ENCODE measurements at regions not wholly inside any gene's neighbourhood (a gene's known extent, or its start where the extent isn't known, plus 50 kb on each side); places are given as distances from the start of the nearest gene placed in this dataset.

- DNase-seq: no peak
- Histone ChIP-seq H3K4me3 (no peak overlapping the region), H3K4me1 (no peaks in the 10 kb centered on the region), H3K36me3 (no peaks in the 10 kb centered on the region), H3K9me3 (no peaks in the 10 kb centered on the region), H3K27me3 (no peaks in the 10 kb centered on the region), H3K27ac (no peak overlapping the region)
- TF ChIP-seq POLR2A (IDR thresholded peaks at IDR 0.05) (no peak), POLR2AphosphoS5 (IDR thresholded peaks at IDR 0.05) (no peak), CTCF (IDR thresholded peaks at IDR 0.05) (no peak), EP300 (IDR thresholded peaks at IDR 0.05) (no peak)
- 82% methylated on average over 7 of the region's 7 CpGs for WGBS, 2 donors
- intact Hi-C loops (cut with DNase I): no loop called here
Measured at GRCh38 chr16:64580558-64580957, 541.3 kb downstream of the CDH11 start.

DNA sequence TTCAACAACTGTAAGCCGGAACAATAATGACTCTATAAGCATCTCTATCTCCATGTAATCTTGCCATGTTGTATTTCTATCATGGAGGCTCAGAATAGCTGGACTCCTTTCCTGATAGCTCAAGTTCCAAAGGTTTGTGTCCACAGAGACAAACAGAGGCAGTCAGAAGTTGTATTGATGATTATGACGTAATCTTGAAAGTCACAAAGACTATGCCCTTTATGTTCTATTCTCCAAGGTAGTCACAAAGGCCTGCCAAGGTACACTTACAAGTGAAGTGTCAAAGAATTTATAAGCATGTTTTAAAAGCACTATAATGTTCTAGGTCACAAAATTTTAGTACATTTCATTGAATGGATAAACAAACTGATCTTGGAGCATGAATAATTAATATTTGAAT lies 542.2 kb downstream of the CDH11 start:
- H3K9me3 ChIP-seq: no peaks in the 10 kb centered on the region
- H3K27me3 ChIP-seq: no peaks in the 10 kb centered on the region
- H3K27ac ChIP-seq: no peak overlapping the region
- no peaks in the 10 kb centered on the region for H3K36me3 ChIP-seq
- no peak overlapping the region for H3K4me3 ChIP-seq
- H3K4me1 ChIP-seq: no peaks in the 10 kb centered on the region
- 68 to 88% methylated on average over 2 of the region's 2 CpGs for WGBS, 2 donors
- DNase-seq: no peak
- intact Hi-C loops (cut with DNase I): no loop called here
- no peak for TF ChIP-seq EP300 (IDR thresholded peaks at IDR 0.05)
- no peak for TF ChIP-seq POLR2AphosphoS5 (IDR thresholded peaks at IDR 0.05)
- TF ChIP-seq POLR2A (IDR thresholded peaks at IDR 0.05): no peak
- TF ChIP-seq CTCF (IDR thresholded peaks at IDR 0.05): no peak

DNA sequence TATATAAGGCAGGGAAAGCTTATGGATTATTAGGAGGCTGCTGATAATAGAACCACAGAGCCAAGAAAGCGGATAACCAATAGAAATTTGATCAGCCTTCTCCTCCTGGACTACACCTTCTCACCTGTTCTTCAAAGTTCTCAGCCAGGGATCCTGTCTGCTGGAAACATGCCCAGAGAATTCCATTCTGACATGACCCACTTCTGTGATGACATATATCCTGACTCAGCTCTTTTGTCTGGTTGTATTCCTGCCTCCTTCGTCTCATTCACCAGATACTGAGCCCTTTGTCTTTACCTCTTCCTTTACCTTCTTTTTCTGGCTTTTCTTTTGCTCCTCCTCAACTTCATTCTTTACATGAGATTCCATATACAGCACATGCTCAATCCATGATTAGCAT lies 576.1 kb downstream of the CDH11 start:
- no peak for DNase-seq
- Histone ChIP-seq H3K4me3 (no peak overlapping the region), H3K27me3 (no peaks in the 10 kb centered on the region), H3K27ac (no peak overlapping the region), H3K4me1 (no peaks in the 10 kb centered on the region), H3K36me3 (no peaks in the 10 kb centered on the region), H3K9me3 (no peaks in the 10 kb centered on the region)
- TF ChIP-seq POLR2A (IDR thresholded peaks at IDR 0.05): no peak
- TF ChIP-seq CTCF (IDR thresholded peaks at IDR 0.05): no peak
- no peak for TF ChIP-seq POLR2AphosphoS5 (IDR thresholded peaks at IDR 0.05)
- TF ChIP-seq EP300 (IDR thresholded peaks at IDR 0.05): no peak
- 78 to 86% methylated on average over 2 of the region's 2 CpGs for WGBS, 2 donors
- intact Hi-C loops (cut with DNase I): no loop called here

GRCh38 chr16:64544859-64545258 lies 577.0 kb downstream of the CDH11 start:
- Histone ChIP-seq H3K27me3 (no peaks in the 10 kb centered on the region), H3K9me3 (no peaks in the 10 kb centered on the region), H3K4me3 (no peak overlapping the region), H3K36me3 (no peaks in the 10 kb centered on the region), H3K27ac (no peak overlapping the region), H3K4me1 (no peaks in the 10 kb centered on the region)
- DNase-seq: no peak
- WGBS, 2 donors: 65 to 67% methylated on average over 1 of the region's 1 CpG
- TF ChIP-seq EP300 (IDR thresholded peaks at IDR 0.05) (no peak), CTCF (IDR thresholded peaks at IDR 0.05) (no peak), POLR2AphosphoS5 (IDR thresholded peaks at IDR 0.05) (no peak), POLR2A (IDR thresholded peaks at IDR 0.05) (no peak)
- intact Hi-C loops (cut with DNase I): no loop called here

DNA sequence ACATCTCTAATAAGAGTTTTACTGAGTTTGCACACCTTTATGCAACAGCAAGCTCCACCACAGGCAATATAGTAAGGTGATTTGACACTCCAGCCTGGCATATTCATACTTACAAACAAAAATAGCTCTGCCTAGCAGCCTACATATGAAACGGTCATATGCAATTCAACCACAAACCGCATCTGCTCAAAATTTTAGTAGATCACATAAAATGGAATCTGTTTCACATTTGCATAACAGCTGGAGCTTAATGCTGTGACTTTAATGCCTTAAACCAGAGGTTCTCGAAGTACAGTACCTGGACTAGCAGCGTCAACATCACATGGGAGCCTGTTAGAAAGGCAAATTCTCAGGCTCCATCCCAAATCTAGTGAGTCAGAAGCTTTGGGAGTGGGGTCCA lies 578.4 kb downstream of the CDH11 start:
- no peak for DNase-seq
- H3K27me3 ChIP-seq: no peaks in the 10 kb centered on the region
- no peaks in the 10 kb centered on the region for H3K4me1 ChIP-seq
- H3K9me3 ChIP-seq: no peaks in the 10 kb centered on the region
- no peak overlapping the region for H3K4me3 ChIP-seq
- no peak overlapping the region for H3K27ac ChIP-seq
- no peak for TF ChIP-seq POLR2AphosphoS5 (IDR thresholded peaks at IDR 0.05)
- TF ChIP-seq CTCF (IDR thresholded peaks at IDR 0.05): no peak
- TF ChIP-seq EP300 (IDR thresholded peaks at IDR 0.05): no peak
- no peak for TF ChIP-seq POLR2A (IDR thresholded peaks at IDR 0.05)
- intact Hi-C loops (cut with DNase I): no loop called here
- 71 to 78% methylated on average over 4 of the region's 4 CpGs for WGBS, 2 donors
- H3K36me3 ChIP-seq: no peaks in the 10 kb centered on the region
